Ovary (tissue), 7 donors: ENCODE measurements at regions not wholly inside any gene's neighbourhood (a gene's known extent, or its start where the extent isn't known, plus 50 kb on each side); places are given as distances from the start of the nearest gene placed in this dataset.

Experiments
- DNase-seq, 5 donors: peaks; one replicate each; pipeline ENCODE4 v3.0.0-alpha.2; 2019 to 2020
- H3K27ac ChIP-seq, 2 donors: fragments of 200-600 bp; one replicate each; pipeline versions ENCODE4 v1.5.1 to v1.8.0; 2019 to 2022
- H3K27me3 ChIP-seq: fragments of 200-600 bp; one replicate; pipeline ENCODE4 v1.8.0; 2022
- H3K36me3 ChIP-seq: fragments of 200-600 bp; sonication (generic); one replicate; pipeline ENCODE4 v1.5.1; 2019
- H3K4me1 ChIP-seq: one replicate; pipeline ENCODE4 v1.8.1; 2013; ENCODE audit warnings: mild to moderate bottlenecking, moderate library complexity; ENCODE audit not compliant: insufficient read depth
- H3K4me3 ChIP-seq: fragments of 200-600 bp; sonication (generic); one replicate; pipeline ENCODE4 v1.5.1; 2017
- H3K9me3 ChIP-seq, 2 donors: fragments of 200-600 bp in 1 of 2; sonication (generic) in 1 of 2; one replicate each; pipeline versions ENCODE4 v1.5.1 to v1.8.1; 2013 to 2019; ENCODE audit warnings: mild to moderate bottlenecking in 1 of 2, moderate library complexity in 1 of 2
- CTCF ChIP-seq, 3 donors: fragments of 450-650 bp in 2 of 3; fragments of 200-600 bp in 1 of 3; IDR thresholded peaks; one replicate each; pipeline versions ENCODE4 v1.5.1 to v1.8.0; 2016 to 2022; ENCODE audit warnings: antibody characterized with exemption in 3 of 3, mild to moderate bottlenecking in 1 of 3
- EP300 ChIP-seq: sonication (generic); formaldehyde crosslinking; IDR thresholded peaks from one replicate; pipeline ENCODE4 v1.6.1; 2017; ENCODE audit warnings: antibody characterized with exemption
- POLR2A ChIP-seq: fragments of 450-650 bp; IDR thresholded peaks from one replicate; pipeline ENCODE4 v1.6.1; 2017; ENCODE audit warnings: antibody characterized with exemption, mild to moderate bottlenecking, moderate library complexity
- WGBS, 3 donors: extraction: QIAGEN DNeasy Blood & Tissue Kit in 1 of 3; methylation state at CpG; one replicate each; pipeline versions ENCODE4 v1.1.5 to v1.1.7; 2013 to 2017; 5-methylcytosine and 5-hydroxymethylcytosine counted together
- intact Hi-C, 4 donors: fragments of 100-400 bp; cut with DNase I; formaldehyde crosslinking; loops; one replicate each; pipeline versions ENCODE4 v1.11.0 to v1.15.1; 2022 to 2023
- donor health status: DM: no; HTN: no; CAD: no; lungs with moderate emphysema.
- donor health status: DM: no; HTN: no; CAD: no.
- donor health status: Bipolar disorder and iron deficiency.
- donor health status: DM: no; HTN: no; CAD: no.
- donor health status: DM: yes; HTN: yes; CAD: no.

GRCh38 chr14:22382955-22383354 is 206.1 kb downstream of the DAD1 start:
- Histone ChIP-seq H3K9me3 (no peaks in the 10 kb centered on the region), H3K4me3 (no peak overlapping the region), H3K36me3 (no peaks in the 10 kb centered on the region), H3K27me3 (no peaks in the 10 kb centered on the region), H3K27ac (no peak overlapping the region), H3K4me1 (no peaks in the 10 kb centered on the region)
- TF ChIP-seq CTCF (IDR thresholded peaks at IDR 0.05) (no peak), EP300 (no peak), POLR2A (no peak)
- DNase-seq: no peak
- 85 to 89% (median 85%) methylated on average over 2 of the region's 2 CpGs for WGBS, 3 donors
- intact Hi-C loops: no loop called here

- WGBS, 3 donors: 84 to 100% (median 87%) methylated on average over 1 of the region's 1 CpG
- TF ChIP-seq CTCF (IDR thresholded peaks at IDR 0.05) (no peak), EP300 (no peak), POLR2A (no peak)
- H3K4me3 ChIP-seq: no peak overlapping the region
- intact Hi-C loops: no loop called here
- no peaks in the 10 kb centered on the region for H3K9me3 ChIP-seq
- no peaks in the 10 kb centered on the region for H3K36me3 ChIP-seq
- no peak overlapping the region for H3K27ac ChIP-seq
- no peak for DNase-seq
- H3K27me3 ChIP-seq: no peaks in the 10 kb centered on the region
- H3K4me1 ChIP-seq: no peaks in the 10 kb centered on the region
These were observed 206.6 kb downstream of the DAD1 start for GRCh38 chr14:22382395-22382794.

GRCh38 chr14:22381766-22382165 is 207.3 kb downstream of the DAD1 start:
- TF ChIP-seq POLR2A (no peak), CTCF (IDR thresholded peaks at IDR 0.05) (no peak), EP300 (no peak)
- Histone ChIP-seq H3K9me3 (no peaks in the 10 kb centered on the region), H3K36me3 (no peaks in the 10 kb centered on the region), H3K27me3 (no peaks in the 10 kb centered on the region), H3K4me3 (no peak overlapping the region), H3K4me1 (no peaks in the 10 kb centered on the region), H3K27ac (no peak overlapping the region)
- 88 to 90% (median 89%) methylated on average over 2 of the region's 2 CpGs for WGBS, 3 donors
- DNase-seq: no peak
- intact Hi-C loops: no loop called here

- Histone ChIP-seq H3K9me3 (no peaks in the 10 kb centered on the region), H3K36me3 (no peaks in the 10 kb centered on the region), H3K27me3 (no peaks in the 10 kb centered on the region), H3K27ac (no peak overlapping the region), H3K4me3 (no peak overlapping the region), H3K4me1 (no peaks in the 10 kb centered on the region)
- DNase-seq: no peak
- TF ChIP-seq CTCF (IDR thresholded peaks at IDR 0.05): no peak
- TF ChIP-seq EP300: no peak
- TF ChIP-seq POLR2A: no peak
- 72 to 76% (median 75%) methylated on average over 3 of the region's 3 CpGs for WGBS, 3 donors
- intact Hi-C loops: no loop called here
These were observed 207.6 kb downstream of the DAD1 start for GRCh38 chr14:22381408-22381760.
